ENCODE measurements at regions not wholly inside any gene's neighbourhood (a gene's known extent, or its start where the extent isn't known, plus 50 kb on each side); places are given as distances from the start of the nearest gene placed in this dataset.

- no peak for TF ChIP-seq CTCF (conservative IDR thresholded peaks at IDR 0.05; ENCODE audit: low read length)
- no peak for TF ChIP-seq EZH2phosphoT487 (IDR thresholded peaks at IDR 0.05; ENCODE audit: borderline replicate concordance, low read depth, low read length)
These were observed 57.7 kb upstream of the RPS23 start for GRCh38 chr5:82335806-82336205.
